Gastroesophageal sphincter (tissue), 3 donors: ENCODE measurements at regions not wholly inside any gene's neighbourhood (a gene's known extent, or its start where the extent isn't known, plus 50 kb on each side); places are given as distances from the start of the nearest gene placed in this dataset.

Experiments used
- CTCF ChIP-seq, 4 experiments: fragments of 200-600 bp in 2 of 4; fragments of 450-650 bp in 2 of 4; sonication (generic) in 1 of 4; IDR thresholded peaks; one replicate each; pipeline ENCODE4 v1.5.1; 2017 to 2019; ENCODE audit warnings: antibody characterized with exemption in 4 of 4, mild to moderate bottlenecking in 2 of 4, moderate library complexity in 2 of 4
- POLR2A ChIP-seq, 2 donors: fragments of 450-650 bp; IDR thresholded peaks; one replicate each; pipeline ENCODE4 v1.6.1; 2017; ENCODE audit warnings: antibody characterized with exemption in 2 of 2, mild to moderate bottlenecking in 2 of 2, moderate library complexity in 1 of 2

- no peak for TF ChIP-seq POLR2A (IDR thresholded peaks at IDR 0.05)
- TF ChIP-seq CTCF (IDR thresholded peaks at IDR 0.05) = no peak
These were observed 171.8 kb downstream of the IGLL1 start for GRCh38 chr22:23408321-23408720.
